ENCODE measurements at regions not wholly inside any gene's neighbourhood (a gene's known extent, or its start where the extent isn't known, plus 50 kb on each side); places are given as distances from the start of the nearest gene placed in this dataset.
A peak's percentile ranks its signal among the peaks of the same experiment; 100 is the strongest.
"Not testable (repeated sequence)": the region's sequence is repeated elsewhere in the genome, so short reads cannot be mapped to it uniquely, and the experiment has no call there.

- H3K4me1 ChIP-seq (ENCODE audit: insufficient read depth, low read length), result no peaks in the 10 kb centered on the region
- H3K36me3 ChIP-seq (ENCODE audit: insufficient read depth, low read depth, low read length), result no peaks in the 10 kb centered on the region
- H3K9ac ChIP-seq (ENCODE audit: low read depth, low read length), result no peak overlapping the region
- no peaks in the 10 kb centered on the region for H3K9me3 ChIP-seq (ENCODE audit: insufficient read depth, low read depth, low read length)
- no peaks in the 10 kb centered on the region for H3K27me3 ChIP-seq (ENCODE audit: insufficient read depth, low read length)
- H3K27ac ChIP-seq (ENCODE audit: low read length), result no peak overlapping the region
- no peak overlapping the region for H3K4me3 ChIP-seq (ENCODE audit: low read length)
Measured at GRCh38 chr1:163588796-163589195, 267.0 kb downstream of the NUF2 start.

- no peaks in the 10 kb centered on the region for H3K9me3 ChIP-seq (ENCODE audit: insufficient read depth, low read depth, low read length)
- H3K27me3 ChIP-seq (ENCODE audit: insufficient read depth, low read length), result no peaks in the 10 kb centered on the region
- H3K4me1 ChIP-seq (ENCODE audit: insufficient read depth, low read length), result no peaks in the 10 kb centered on the region
- H3K9ac ChIP-seq (ENCODE audit: low read depth, low read length), result no peak overlapping the region
- H3K36me3 ChIP-seq (ENCODE audit: insufficient read depth, low read depth, low read length), result no peaks in the 10 kb centered on the region
- H3K27ac ChIP-seq (ENCODE audit: low read length), result no peak overlapping the region
- no peak overlapping the region for H3K4me3 ChIP-seq (ENCODE audit: low read length)
Measured at GRCh38 chr1:163589735-163590134, 268.0 kb downstream of the NUF2 start.

GRCh38 chr1:163591131-163591530 is 269.4 kb downstream of the NUF2 start:
- H3K27ac ChIP-seq (ENCODE audit: low read length); H3K9ac ChIP-seq (ENCODE audit: low read depth, low read length); H3K36me3 ChIP-seq (ENCODE audit: insufficient read depth, low read depth, low read length); H3K4me1 ChIP-seq (ENCODE audit: insufficient read depth, low read length); H3K9me3 ChIP-seq (ENCODE audit: insufficient read depth, low read depth, low read length); H3K4me3 ChIP-seq (ENCODE audit: low read length); H3K27me3 ChIP-seq (ENCODE audit: insufficient read depth, low read length): not testable (repeated sequence)

GRCh38 chr1:163592623-163593022 is 270.9 kb downstream of the NUF2 start:
- not testable (repeated sequence) for H3K9ac ChIP-seq (ENCODE audit: low read depth, low read length); H3K27ac ChIP-seq (ENCODE audit: low read length); H3K36me3 ChIP-seq (ENCODE audit: insufficient read depth, low read depth, low read length); H3K4me3 ChIP-seq (ENCODE audit: low read length); H3K27me3 ChIP-seq (ENCODE audit: insufficient read depth, low read length); H3K9me3 ChIP-seq (ENCODE audit: insufficient read depth, low read depth, low read length)
- H3K4me1 ChIP-seq (ENCODE audit: insufficient read depth, low read length), result peaks cover 11% of the 10 kb centered on the region; the same call in 1 of the 2 replicates

- peak overlapping the region; percentile 43 for H3K4me3 ChIP-seq (ENCODE audit: low read length)
- H3K36me3 ChIP-seq (ENCODE audit: insufficient read depth, low read depth, low read length); H3K27me3 ChIP-seq (ENCODE audit: insufficient read depth, low read length); H3K9me3 ChIP-seq (ENCODE audit: insufficient read depth, low read depth, low read length): not testable (repeated sequence)
- peak overlapping the region; percentile 87 for H3K27ac ChIP-seq (ENCODE audit: low read length)
- H3K4me1 ChIP-seq (ENCODE audit: insufficient read depth, low read length), result peaks cover 13% of the 10 kb centered on the region; the same call in 1 of the 2 replicates
- H3K9ac ChIP-seq (ENCODE audit: low read depth, low read length), result peak overlapping the region; percentile 68; the same call in 1 of the 2 replicates
Measured at GRCh38 chr1:163596106-163596505, 274.4 kb downstream of the NUF2 start.

- Histone ChIP-seq H3K27me3 (ENCODE audit: insufficient read depth, low read length) (no peaks in the 10 kb centered on the region), H3K36me3 (ENCODE audit: insufficient read depth, low read depth, low read length) (no peaks in the 10 kb centered on the region), H3K4me1 (ENCODE audit: insufficient read depth, low read length) (peaks cover 13% of the 10 kb centered on the region; the same call in 1 of the 2 replicates), H3K9ac (ENCODE audit: low read depth, low read length) (peak overlapping the region; percentile 68; the same call in 1 of the 2 replicates), H3K4me3 (ENCODE audit: low read length) (peak overlapping the region; percentile 44), H3K27ac (ENCODE audit: low read length) (peak overlapping the region; percentile 87), H3K9me3 (ENCODE audit: insufficient read depth, low read depth, low read length) (peaks cover 8% of the 10 kb centered on the region; the same call in 1 of the 2 replicates)
Measured at GRCh38 chr1:163596541-163597258, 274.9 kb downstream of the NUF2 start.

- Histone ChIP-seq H3K4me1 (ENCODE audit: insufficient read depth, low read length) (no peaks in the 10 kb centered on the region), H3K36me3 (ENCODE audit: insufficient read depth, low read depth, low read length) (no peaks in the 10 kb centered on the region), H3K9me3 (ENCODE audit: insufficient read depth, low read depth, low read length) (peaks cover 5% of the 10 kb centered on the region; the same call in 1 of the 2 replicates), H3K9ac (ENCODE audit: low read depth, low read length) (no peak overlapping the region), H3K27me3 (ENCODE audit: insufficient read depth, low read length) (no peaks in the 10 kb centered on the region), H3K4me3 (ENCODE audit: low read length) (no peak overlapping the region), H3K27ac (ENCODE audit: low read length) (no peak overlapping the region)
Measured at GRCh38 chr1:163604321-163604720, 282.6 kb downstream of the NUF2 start.

- Histone ChIP-seq H3K4me3 (ENCODE audit: low read length) (no peak overlapping the region), H3K9me3 (ENCODE audit: insufficient read depth, low read depth, low read length) (no peaks in the 10 kb centered on the region), H3K27me3 (ENCODE audit: insufficient read depth, low read length) (no peaks in the 10 kb centered on the region), H3K36me3 (ENCODE audit: insufficient read depth, low read depth, low read length) (no peaks in the 10 kb centered on the region), H3K27ac (ENCODE audit: low read length) (no peak overlapping the region), H3K9ac (ENCODE audit: low read depth, low read length) (no peak overlapping the region), H3K4me1 (ENCODE audit: insufficient read depth, low read length) (no peaks in the 10 kb centered on the region)
Measured at GRCh38 chr1:163604896-163605295, 283.1 kb downstream of the NUF2 start.

- H3K9ac ChIP-seq (ENCODE audit: low read depth, low read length), result no peak overlapping the region
- no peaks in the 10 kb centered on the region for H3K36me3 ChIP-seq (ENCODE audit: insufficient read depth, low read depth, low read length)
- peaks cover 13% of the 10 kb centered on the region for H3K4me1 ChIP-seq (ENCODE audit: insufficient read depth, low read length)
- no peaks in the 10 kb centered on the region for H3K9me3 ChIP-seq (ENCODE audit: insufficient read depth, low read depth, low read length)
- no peak overlapping the region for H3K27ac ChIP-seq (ENCODE audit: low read length)
- no peak overlapping the region for H3K4me3 ChIP-seq (ENCODE audit: low read length)
- H3K27me3 ChIP-seq (ENCODE audit: insufficient read depth, low read length), result no peaks in the 10 kb centered on the region
Measured at GRCh38 chr1:163608979-163609378, 287.2 kb downstream of the NUF2 start.

GRCh38 chr1:163609858-163610257 is 288.1 kb downstream of the NUF2 start:
- H3K9me3 ChIP-seq (ENCODE audit: insufficient read depth, low read depth, low read length), result no peaks in the 10 kb centered on the region
- peaks cover 17% of the 10 kb centered on the region for H3K4me1 ChIP-seq (ENCODE audit: insufficient read depth, low read length)
- no peak overlapping the region for H3K4me3 ChIP-seq (ENCODE audit: low read length)
- no peaks in the 10 kb centered on the region for H3K36me3 ChIP-seq (ENCODE audit: insufficient read depth, low read depth, low read length)
- H3K27me3 ChIP-seq (ENCODE audit: insufficient read depth, low read length), result no peaks in the 10 kb centered on the region
- no peak overlapping the region for H3K9ac ChIP-seq (ENCODE audit: low read depth, low read length)
- H3K27ac ChIP-seq (ENCODE audit: low read length), result no peak overlapping the region

- Histone ChIP-seq H3K4me1 (ENCODE audit: insufficient read depth, low read length) (peaks cover 17% of the 10 kb centered on the region), H3K27ac (ENCODE audit: low read length) (no peak overlapping the region), H3K9ac (ENCODE audit: low read depth, low read length) (no peak overlapping the region), H3K9me3 (ENCODE audit: insufficient read depth, low read depth, low read length) (no peaks in the 10 kb centered on the region), H3K36me3 (ENCODE audit: insufficient read depth, low read depth, low read length) (no peaks in the 10 kb centered on the region), H3K27me3 (ENCODE audit: insufficient read depth, low read length) (no peaks in the 10 kb centered on the region), H3K4me3 (ENCODE audit: low read length) (no peak overlapping the region)
Measured at GRCh38 chr1:163610486-163610885, 288.7 kb downstream of the NUF2 start.

GRCh38 chr1:163614361-163614760 is 292.6 kb downstream of the NUF2 start:
- Histone ChIP-seq H3K4me3 (ENCODE audit: low read length) (no peak overlapping the region), H3K27ac (ENCODE audit: low read length) (no peak overlapping the region), H3K9ac (ENCODE audit: low read depth, low read length) (no peak overlapping the region), H3K4me1 (ENCODE audit: insufficient read depth, low read length) (peaks cover 17% of the 10 kb centered on the region), H3K27me3 (ENCODE audit: insufficient read depth, low read length) (no peaks in the 10 kb centered on the region), H3K9me3 (ENCODE audit: insufficient read depth, low read depth, low read length) (no peaks in the 10 kb centered on the region), H3K36me3 (ENCODE audit: insufficient read depth, low read depth, low read length) (no peaks in the 10 kb centered on the region)

All from iPS-20b (cell line).